Activated effector memory CD4-positive, alpha-beta T cell treated with Interleukin-2 at 50 U/mL for 16 hours (primary cell): ENCODE measurements at regions not wholly inside any gene's neighbourhood (a gene's known extent, or its start where the extent isn't known, plus 50 kb on each side); places are given as distances from the start of the nearest gene placed in this dataset.
"Not testable (repeated sequence)": the region's sequence is repeated elsewhere in the genome, so short reads cannot be mapped to it uniquely, and the experiment has no call there.

Experiments
- DNase-seq: peaks from one replicate; pipeline ENCODE4 v3.0.0-alpha.2; 2020

GRCh38 chr18:39444957-39445356, 1879.4 kb upstream of the CELF4 start:
- not testable (repeated sequence) for DNase-seq

- DNase-seq = no peak
Measured at GRCh38 chr18:39441648-39442047, 1876.0 kb upstream of the CELF4 start.

- DNase-seq = no peak
Measured at GRCh38 chr18:39435996-39436395, 1870.4 kb upstream of the CELF4 start.

GRCh38 chr18:39435209-39435608, 1869.6 kb upstream of the CELF4 start:
- no peak for DNase-seq

- DNase-seq = no peak
Measured at GRCh38 chr18:39434223-39434920, 1868.8 kb upstream of the CELF4 start.

- DNase-seq = no peak
Measured at GRCh38 chr18:39425172-39425850, 1859.7 kb upstream of the CELF4 start.

GRCh38 chr18:39424261-39424660, 1858.7 kb upstream of the CELF4 start:
- DNase-seq = no peak

- DNase-seq = no peak
Measured at GRCh38 chr18:39421276-39421675, 1855.7 kb upstream of the CELF4 start.

GRCh38 chr18:39419315-39419714, 1853.7 kb upstream of the CELF4 start:
- DNase-seq = no peak

- DNase-seq = no peak
Measured at GRCh38 chr18:39415471-39415870, 1849.9 kb upstream of the CELF4 start.

- DNase-seq = no peak
Measured at GRCh38 chr18:39414009-39414700, 1848.6 kb upstream of the CELF4 start.

- no peak for DNase-seq
Measured at GRCh38 chr18:39406941-39407340, 1841.3 kb upstream of the CELF4 start.

- no peak for DNase-seq
Measured at GRCh38 chr18:39403121-39403520, 1837.5 kb upstream of the CELF4 start.

GRCh38 chr18:39399662-39400061, 1834.1 kb upstream of the CELF4 start:
- DNase-seq = no peak

- no peak for DNase-seq
Measured at GRCh38 chr18:39396168-39396567, 1830.6 kb upstream of the CELF4 start.

- no peak for DNase-seq
Measured at GRCh38 chr18:39389800-39390379, 1824.3 kb upstream of the CELF4 start.

GRCh38 chr18:39380866-39381265, 1815.3 kb upstream of the CELF4 start:
- DNase-seq = no peak

GRCh38 chr18:39380186-39380725, 1814.7 kb upstream of the CELF4 start:
- DNase-seq = no peak

GRCh38 chr18:39375066-39375465, 1809.5 kb upstream of the CELF4 start:
- DNase-seq = no peak

- DNase-seq = no peak
Measured at GRCh38 chr18:39371996-39372395, 1806.4 kb upstream of the CELF4 start.

GRCh38 chr18:39366656-39367055, 1801.1 kb upstream of the CELF4 start:
- no peak for DNase-seq

- no peak for DNase-seq
Measured at GRCh38 chr18:39365836-39366485, 1800.4 kb upstream of the CELF4 start.

- no peak for DNase-seq
Measured at GRCh38 chr18:39360072-39360471, 1794.5 kb upstream of the CELF4 start.
